ENCODE measurements at regions not wholly inside any gene's neighbourhood (a gene's known extent, or its start where the extent isn't known, plus 50 kb on each side); places are given as distances from the start of the nearest gene placed in this dataset.
A peak's percentile ranks its signal among the peaks of the same experiment; 100 is the strongest.

DNA sequence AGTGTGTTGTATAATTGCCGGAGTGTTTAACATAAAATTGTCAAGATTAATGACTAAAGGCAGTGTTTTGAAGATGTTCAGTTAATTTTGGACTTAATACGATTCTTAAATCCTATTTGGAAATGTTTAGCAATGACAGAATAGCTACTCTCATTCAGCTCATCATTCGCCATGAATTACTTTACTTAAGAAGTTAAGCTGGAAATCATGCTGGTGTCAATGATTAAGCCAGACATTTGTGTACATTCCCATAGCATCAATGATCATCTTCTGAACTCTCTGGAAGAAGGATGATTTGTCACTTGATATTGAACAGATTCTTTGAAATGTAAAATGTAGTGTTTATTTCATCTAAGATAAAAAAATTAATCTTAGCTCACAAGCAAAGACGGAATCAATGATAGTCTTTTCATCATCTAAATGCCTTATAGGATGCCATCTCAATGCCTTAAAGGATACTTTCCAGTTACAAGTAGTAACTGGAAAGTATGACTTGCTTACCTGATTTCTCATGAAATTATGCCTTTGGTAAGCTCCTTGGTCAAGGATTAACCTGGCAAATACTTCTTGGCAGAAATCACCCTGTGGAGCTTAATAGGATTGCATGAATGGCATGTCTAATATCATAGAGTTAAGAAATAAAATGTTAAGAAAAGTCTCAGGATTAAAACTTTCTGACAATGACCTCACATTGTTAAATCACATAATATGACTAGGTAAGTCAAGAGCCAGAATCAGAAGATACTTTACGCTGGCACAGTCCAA is 515.5 kb upstream of the AGA start:
- H3K4me2 ChIP-seq (ENCODE audit: low read depth, low read length) = no peak overlapping the region
- no peak overlapping the region for H2AK5ac ChIP-seq (ENCODE audit: low read depth, low read length)
- no peak overlapping the region for H4K91ac ChIP-seq (ENCODE audit: insufficient read depth, low read depth, low read length)
- no peaks in the 10 kb centered on the region for H3K27me3 ChIP-seq (ENCODE audit: control insufficient read depth, insufficient read depth, low read length)
- H2BK15ac ChIP-seq (ENCODE audit: low read depth, low read length) = no peak overlapping the region
- H3K4me1 ChIP-seq (ENCODE audit: control insufficient read depth, insufficient read depth, low read length) = no peaks in the 10 kb centered on the region
- no peaks in the 10 kb centered on the region for H4K20me1 ChIP-seq (ENCODE audit: insufficient read depth, low read length)
- H2BK5ac ChIP-seq (ENCODE audit: low read depth, low read length, poor library complexity, severe bottlenecking) = no peak overlapping the region
- H3K27ac ChIP-seq (ENCODE audit: insufficient read depth, low read length) = no peak overlapping the region
- intact Hi-C loops (cut with micrococcal nuclease) = no loop called here
- no peaks in the 10 kb centered on the region for H3K9me1 ChIP-seq (ENCODE audit: insufficient read depth, low read length)
- H2BK20ac ChIP-seq (ENCODE audit: low read depth, low read length) = no peak overlapping the region
- ChIA-PET CTCF (no interaction called here), POLR2A (ENCODE audit: unreplicated experiment) (no interaction called here)
- H4K8ac ChIP-seq (ENCODE audit: low read depth in 2 of 2, low read length in 2 of 2) = no peak overlapping the region
- no peaks in the 10 kb centered on the region for H3K36me3 ChIP-seq (ENCODE audit: control insufficient read depth, insufficient read depth, low read length)
- H2AFZ ChIP-seq (replicated peaks; ENCODE audit: low read length, poor library complexity) = no peak overlapping the region
- no peak overlapping the region for H3K9ac ChIP-seq (ENCODE audit: low read depth, low read length)
- H3K23ac ChIP-seq (ENCODE audit: low read depth, low read length) = no peak overlapping the region
- H3K4ac ChIP-seq (ENCODE audit: low read depth, low read length) = no peak overlapping the region
- no CpG with 5 or more reads among the region's 5 CpGs for WGBS, 2 experiments (ENCODE audit: extremely low coverage in 2 of 2, insufficient read length in 1 of 2)
- H3K56ac ChIP-seq (ENCODE audit: extremely low read depth, insufficient read depth, low read length) = no peak overlapping the region
- H2AK9ac ChIP-seq (replicated peaks; ENCODE audit: low read depth, low read length, poor library complexity) = no peak overlapping the region
- no peak overlapping the region for H4K5ac ChIP-seq (ENCODE audit: low read depth, low read length)
- DNase-seq (peak; percentile 1), ATAC-seq (ENCODE audit: low read depth) (no peak)
- in situ Hi-C loops (cut with MboI; ENCODE audit: low sequenced_read_pairs) = loop anchor here (25.0 kb wide), 1 partner anchor 1595 kb away; no protein-coding TSS in a partner anchor
- no TSS peak for BruUV-seq (replicated peaks)
- H3K79me1 ChIP-seq (ENCODE audit: low read depth in 1 of 2, low read length in 2 of 2) = no peaks in the 10 kb centered on the region
- no peak for TF ChIP-seq CEBPB (IDR thresholded peaks at IDR 0.05; ENCODE audit: low read depth, low read length)
- TF ChIP-seq, protein P1, sequence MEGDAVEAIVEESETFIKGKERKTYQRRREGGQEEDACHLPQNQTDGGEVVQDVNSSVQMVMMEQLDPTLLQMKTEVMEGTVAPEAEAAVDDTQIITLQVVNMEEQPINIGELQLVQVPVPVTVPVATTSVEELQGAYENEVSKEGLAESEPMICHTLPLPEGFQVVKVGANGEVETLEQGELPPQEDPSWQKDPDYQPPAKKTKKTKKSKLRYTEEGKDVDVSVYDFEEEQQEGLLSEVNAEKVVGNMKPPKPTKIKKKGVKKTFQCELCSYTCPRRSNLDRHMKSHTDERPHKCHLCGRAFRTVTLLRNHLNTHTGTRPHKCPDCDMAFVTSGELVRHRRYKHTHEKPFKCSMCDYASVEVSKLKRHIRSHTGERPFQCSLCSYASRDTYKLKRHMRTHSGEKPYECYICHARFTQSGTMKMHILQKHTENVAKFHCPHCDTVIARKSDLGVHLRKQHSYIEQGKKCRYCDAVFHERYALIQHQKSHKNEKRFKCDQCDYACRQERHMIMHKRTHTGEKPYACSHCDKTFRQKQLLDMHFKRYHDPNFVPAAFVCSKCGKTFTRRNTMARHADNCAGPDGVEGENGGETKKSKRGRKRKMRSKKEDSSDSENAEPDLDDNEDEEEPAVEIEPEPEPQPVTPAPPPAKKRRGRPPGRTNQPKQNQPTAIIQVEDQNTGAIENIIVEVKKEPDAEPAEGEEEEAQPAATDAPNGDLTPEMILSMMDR (conservative IDR thresholded peaks at IDR 0.05; ENCODE audit: low read depth, low read length) = no peak
- TF ChIP-seq, protein P2, sequence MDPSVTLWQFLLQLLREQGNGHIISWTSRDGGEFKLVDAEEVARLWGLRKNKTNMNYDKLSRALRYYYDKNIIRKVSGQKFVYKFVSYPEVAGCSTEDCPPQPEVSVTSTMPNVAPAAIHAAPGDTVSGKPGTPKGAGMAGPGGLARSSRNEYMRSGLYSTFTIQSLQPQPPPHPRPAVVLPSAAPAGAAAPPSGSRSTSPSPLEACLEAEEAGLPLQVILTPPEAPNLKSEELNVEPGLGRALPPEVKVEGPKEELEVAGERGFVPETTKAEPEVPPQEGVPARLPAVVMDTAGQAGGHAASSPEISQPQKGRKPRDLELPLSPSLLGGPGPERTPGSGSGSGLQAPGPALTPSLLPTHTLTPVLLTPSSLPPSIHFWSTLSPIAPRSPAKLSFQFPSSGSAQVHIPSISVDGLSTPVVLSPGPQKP (IDR thresholded peaks at IDR 0.05; ENCODE audit: borderline replicate concordance, low read depth, low read length) = no peak
- no peak overlapping the region for H3K18ac ChIP-seq (ENCODE audit: low read depth, low read length)
- H3K9me3 ChIP-seq (ENCODE audit: control insufficient read depth, insufficient read depth, low read length) = no peaks in the 10 kb centered on the region
- H3K4me3 ChIP-seq (ENCODE audit: insufficient read depth, low read depth, low read length) = no peak overlapping the region
- H2BK120ac ChIP-seq (ENCODE audit: low read depth, low read length) = no peak overlapping the region
- H3K14ac ChIP-seq (replicated peaks; ENCODE audit: low read depth, low read length) = no peak overlapping the region
- dilution Hi-C loops (cut with HindIII; ENCODE audit: low sequenced_read_pairs, unreplicated experiment) = no loop called here

Measured in IMR-90 (cell line).